IPS-15b (cell line): ENCODE measurements at regions not wholly inside any gene's neighbourhood (a gene's known extent, or its start where the extent isn't known, plus 50 kb on each side); places are given as distances from the start of the nearest gene placed in this dataset.
"Not testable (repeated sequence)": the region's sequence is repeated elsewhere in the genome, so short reads cannot be mapped to it uniquely, and the experiment has no call there.

Experiments
- H3K27me3 ChIP-seq: one replicate; pipeline ENCODE4 v1.6.1; 2013; ENCODE audit warnings: low read length; ENCODE audit not compliant: control insufficient read depth, insufficient read depth
- H3K36me3 ChIP-seq: one replicate; pipeline ENCODE4 v1.6.1; 2013; ENCODE audit warnings: low read length; ENCODE audit not compliant: control insufficient read depth, insufficient read depth
- H3K4me1 ChIP-seq: one replicate; pipeline ENCODE4 v1.6.1; 2013; ENCODE audit warnings: mild to moderate bottlenecking, low read length; ENCODE audit not compliant: control insufficient read depth, insufficient read depth
- H3K4me3 ChIP-seq: one replicate; pipeline ENCODE4 v1.5.1; 2013; ENCODE audit warnings: low read depth, low read length
- H3K9ac ChIP-seq: one replicate; pipeline ENCODE4 v1.6.1; 2013; ENCODE audit warnings: low read depth, mild to moderate bottlenecking, low read length
- H3K9me3 ChIP-seq: one replicate; pipeline ENCODE4 v1.6.1; 2013; ENCODE audit warnings: mild to moderate bottlenecking, low read length; ENCODE audit not compliant: control insufficient read depth, insufficient read depth

DNA sequence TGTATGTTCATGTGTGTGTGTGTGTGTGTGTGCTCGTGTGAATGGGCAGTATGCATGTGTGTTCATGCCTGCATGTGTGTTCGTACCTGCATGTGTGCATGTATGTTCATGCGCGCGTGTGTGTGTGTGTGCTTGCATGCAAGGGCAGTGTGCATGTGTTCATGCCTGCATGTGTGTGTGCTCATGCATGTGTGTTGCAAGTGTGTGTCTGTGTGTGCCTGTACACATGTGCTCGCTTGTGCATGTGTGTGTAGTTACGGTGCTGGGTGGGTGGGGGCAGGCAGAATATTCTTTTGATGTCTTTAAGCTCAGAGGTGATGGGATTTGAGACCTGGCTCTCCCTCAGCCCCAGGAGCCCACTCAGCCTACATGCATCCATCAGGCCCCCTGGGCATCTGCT, 822.1 kb downstream of the BRD1 start:
- Histone ChIP-seq H3K4me3 (no peak overlapping the region), H3K36me3 (no peaks in the 10 kb centered on the region), H3K4me1 (no peaks in the 10 kb centered on the region), H3K9ac (no peak overlapping the region), H3K9me3 (no peaks in the 10 kb centered on the region), H3K27me3 (no peaks in the 10 kb centered on the region)

DNA sequence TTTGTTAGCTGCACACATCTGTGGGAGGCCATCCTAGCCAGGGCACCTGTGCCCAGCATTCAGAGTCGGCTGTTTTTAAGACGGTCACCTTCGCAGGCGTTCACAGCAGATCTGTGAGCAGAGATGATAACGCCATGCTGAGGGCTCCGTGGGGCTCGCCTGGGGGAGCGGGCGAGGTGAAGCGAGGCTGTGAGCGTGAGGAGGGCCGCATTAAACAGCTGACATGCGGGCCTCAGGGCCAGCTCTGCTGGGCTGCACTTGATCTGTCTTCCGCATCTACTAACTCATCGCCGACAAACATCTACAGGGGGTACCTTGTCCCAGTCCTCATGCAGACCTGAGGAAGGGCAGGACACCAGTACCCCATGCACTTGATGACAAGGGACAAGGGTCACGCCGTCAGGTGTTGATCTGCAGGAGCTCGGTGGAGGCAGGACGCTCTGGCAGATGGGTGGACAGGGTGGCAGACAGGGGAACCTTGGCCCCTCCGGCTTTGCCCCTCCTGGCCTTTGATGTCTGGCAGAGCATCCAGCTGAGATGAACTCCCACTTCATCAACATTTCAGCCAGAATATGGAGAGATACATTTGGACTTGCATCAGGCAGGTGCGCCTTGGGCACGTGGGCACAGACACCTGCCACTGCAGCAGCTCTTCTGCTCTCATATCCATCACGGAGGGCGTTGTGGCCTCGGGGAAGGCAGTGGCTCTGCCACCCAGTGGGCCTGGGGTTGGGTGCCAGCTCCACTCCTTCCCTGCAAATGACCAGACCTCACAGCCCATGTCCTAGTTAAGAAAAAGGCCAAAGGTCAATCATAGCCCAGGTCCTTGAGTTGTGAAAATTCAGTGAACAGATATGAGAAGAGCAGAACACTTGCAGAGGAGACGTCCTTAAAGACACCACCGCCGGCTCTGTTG, 822.9 kb downstream of the BRD1 start:
- Histone ChIP-seq H3K36me3 (no peaks in the 10 kb centered on the region), H3K4me1 (no peaks in the 10 kb centered on the region), H3K9me3 (no peaks in the 10 kb centered on the region), H3K9ac (no peak overlapping the region), H3K27me3 (no peaks in the 10 kb centered on the region), H3K4me3 (no peak overlapping the region)

DNA sequence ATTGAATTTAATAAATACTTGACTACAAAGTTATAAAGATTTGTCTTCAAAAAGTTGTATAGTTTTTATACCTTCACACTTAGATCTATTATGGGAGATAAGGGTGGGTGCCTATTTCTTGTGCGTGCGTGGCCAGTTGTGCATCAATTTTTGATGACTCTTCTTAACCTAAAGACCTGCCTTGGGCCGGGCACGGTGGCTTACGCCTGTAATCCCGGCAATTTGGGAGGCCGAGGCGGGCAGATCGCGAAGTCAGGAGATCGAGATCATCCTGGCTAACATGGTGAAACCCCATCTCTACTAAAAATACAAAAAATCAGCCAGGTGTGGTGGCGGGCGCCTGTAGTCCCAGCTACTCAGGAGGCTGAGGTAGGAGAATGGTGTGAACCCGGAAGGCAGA, 830.1 kb downstream of the BRD1 start:
- not testable (repeated sequence) for H3K27me3 ChIP-seq, H3K4me1 ChIP-seq, H3K4me3 ChIP-seq, H3K9ac ChIP-seq, H3K9me3 ChIP-seq, H3K36me3 ChIP-seq

DNA sequence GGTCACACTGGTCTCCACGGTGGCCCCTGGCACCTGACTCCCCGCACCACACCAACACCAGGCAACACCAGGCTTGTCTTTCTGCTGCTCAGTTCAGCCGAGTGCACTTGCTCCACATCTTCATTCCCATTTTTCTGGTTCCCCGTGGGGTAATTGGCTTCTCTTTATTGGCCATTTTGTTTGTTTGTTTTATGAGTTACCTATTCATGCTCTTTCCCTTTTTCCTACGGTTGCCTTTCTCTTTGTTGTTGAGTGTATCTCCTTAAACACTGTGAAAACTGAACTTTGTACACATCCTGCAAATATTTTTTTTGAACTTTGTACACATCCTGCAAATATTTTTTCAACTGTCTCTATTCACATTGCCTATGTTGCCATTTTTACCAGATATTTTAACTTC, 834.0 kb downstream of the BRD1 start:
- no peaks in the 10 kb centered on the region for H3K27me3 ChIP-seq
- no peaks in the 10 kb centered on the region for H3K9me3 ChIP-seq
- no peaks in the 10 kb centered on the region for H3K4me1 ChIP-seq
- no peak overlapping the region for H3K4me3 ChIP-seq
- H3K36me3 ChIP-seq, result no peaks in the 10 kb centered on the region
- H3K9ac ChIP-seq, result no peak overlapping the region

DNA sequence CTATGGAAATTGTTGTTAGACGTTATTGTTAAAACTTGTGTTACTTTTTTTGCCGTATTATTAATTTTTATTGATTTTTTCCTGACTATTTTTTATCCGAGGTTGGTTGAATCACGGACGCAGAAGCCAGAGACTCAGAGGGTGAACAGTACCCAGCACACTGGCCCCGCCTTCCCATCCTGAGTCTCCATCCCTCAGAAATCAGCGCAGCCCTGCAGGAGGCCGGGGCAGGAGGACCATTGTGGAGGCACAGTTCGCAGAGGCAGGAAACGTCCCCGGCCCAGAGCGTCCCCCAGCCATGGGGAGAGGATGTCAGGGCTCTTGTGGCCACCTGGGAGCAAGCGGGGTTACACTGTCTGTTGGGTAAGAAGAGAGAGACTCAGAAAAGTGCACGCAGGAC, 843.0 kb downstream of the BRD1 start:
- Histone ChIP-seq H3K27me3 (no peaks in the 10 kb centered on the region), H3K9ac (no peak overlapping the region), H3K9me3 (no peaks in the 10 kb centered on the region), H3K4me1 (no peaks in the 10 kb centered on the region), H3K36me3 (no peaks in the 10 kb centered on the region), H3K4me3 (no peak overlapping the region)

DNA sequence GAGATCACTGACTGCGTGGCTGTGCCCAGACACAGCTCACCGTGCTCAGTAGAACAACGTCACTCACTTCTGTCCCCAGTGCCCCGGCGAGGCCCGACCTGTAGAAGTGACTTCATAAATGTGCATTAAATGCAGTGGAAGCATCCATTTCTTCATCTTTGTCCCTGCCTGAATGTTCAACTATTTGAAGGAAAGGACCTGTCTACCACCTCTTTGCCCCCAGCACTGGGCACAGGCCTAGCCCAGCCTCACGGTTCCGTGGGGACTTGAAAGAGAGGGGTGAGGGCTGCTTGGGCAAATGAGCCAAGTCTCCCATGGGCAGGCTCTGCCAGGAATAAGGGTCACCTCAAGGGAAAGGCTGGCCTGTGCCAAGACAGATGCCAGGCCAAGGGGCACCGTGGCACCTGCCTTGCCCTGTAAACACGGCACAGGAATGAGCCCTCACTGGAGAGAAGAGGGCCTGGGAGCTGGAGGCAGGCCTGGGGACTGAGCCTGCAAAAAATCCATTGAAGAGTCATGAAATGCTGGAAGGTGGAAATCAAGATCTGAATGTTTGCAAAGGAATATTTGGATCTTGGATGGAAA, 845.3 kb downstream of the BRD1 start:
- Histone ChIP-seq H3K9me3 (no peaks in the 10 kb centered on the region), H3K4me3 (no peak overlapping the region), H3K9ac (no peak overlapping the region), H3K36me3 (no peaks in the 10 kb centered on the region), H3K27me3 (no peaks in the 10 kb centered on the region), H3K4me1 (no peaks in the 10 kb centered on the region)

DNA sequence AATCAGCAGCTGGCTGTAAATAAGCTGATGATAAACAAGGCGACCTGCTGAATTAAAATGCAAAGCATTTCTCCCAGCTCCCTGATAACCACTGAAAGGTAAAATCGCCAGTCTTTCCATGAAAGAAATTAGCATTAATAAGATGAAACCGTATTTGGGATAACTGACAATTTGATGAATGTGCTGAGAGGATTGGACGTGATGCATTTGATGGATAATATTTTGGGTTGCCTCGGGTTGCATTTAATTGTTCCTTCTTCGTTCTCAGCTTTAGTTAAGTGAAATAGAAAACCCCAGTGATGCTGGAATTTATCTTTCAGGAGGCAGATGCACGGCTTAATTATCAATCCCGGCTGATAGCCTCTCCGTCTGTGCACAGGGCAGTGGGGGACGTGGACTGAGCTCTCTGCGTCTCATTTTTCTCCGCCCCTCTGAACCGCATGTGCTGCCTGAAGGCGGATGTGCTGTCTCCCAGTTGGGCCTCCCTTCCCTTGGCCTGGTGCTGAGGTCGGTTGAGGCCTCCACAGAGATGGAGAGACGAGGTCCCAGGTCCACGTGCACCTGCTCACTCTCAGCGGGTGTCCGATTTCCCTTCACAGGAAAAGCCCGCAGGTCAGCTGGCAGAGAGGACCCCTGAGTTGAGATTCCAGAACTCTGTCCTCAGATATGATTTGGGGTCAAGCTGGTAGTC, 846.2 kb downstream of the BRD1 start:
- no peaks in the 10 kb centered on the region for H3K9me3 ChIP-seq
- no peaks in the 10 kb centered on the region for H3K27me3 ChIP-seq
- H3K9ac ChIP-seq, result no peak overlapping the region

DNA sequence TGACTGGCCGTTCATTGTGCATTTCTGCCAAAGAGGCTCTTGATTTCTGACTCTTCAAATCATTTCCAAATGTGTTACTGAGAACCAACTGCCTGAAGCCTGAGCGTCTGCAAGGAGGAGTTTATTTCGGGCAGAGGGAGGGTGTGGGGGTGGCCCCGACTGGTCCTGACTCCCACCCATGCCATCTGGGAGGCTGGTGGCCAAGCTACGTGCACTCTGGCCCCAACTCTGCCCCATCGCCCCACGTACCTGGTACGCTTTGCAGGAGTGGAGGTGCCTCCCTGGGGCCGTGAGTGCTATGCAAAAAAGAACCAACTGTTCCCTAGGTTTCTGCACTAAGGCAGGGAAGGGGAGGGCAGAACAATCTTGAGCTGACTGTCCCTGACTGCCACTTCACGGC, 846.8 kb downstream of the BRD1 start:
- Histone ChIP-seq H3K4me1 (no peaks in the 10 kb centered on the region), H3K4me3 (no peak overlapping the region), H3K36me3 (no peaks in the 10 kb centered on the region), H3K9ac (no peak overlapping the region), H3K9me3 (no peaks in the 10 kb centered on the region), H3K27me3 (no peaks in the 10 kb centered on the region)

More for the DNA sequence above, 846.2 kb downstream of the BRD1 start:
- H3K4me3 ChIP-seq, result no peak overlapping the region
- H3K36me3 ChIP-seq, result no peaks in the 10 kb centered on the region
- H3K4me1 ChIP-seq, result no peaks in the 10 kb centered on the region

DNA sequence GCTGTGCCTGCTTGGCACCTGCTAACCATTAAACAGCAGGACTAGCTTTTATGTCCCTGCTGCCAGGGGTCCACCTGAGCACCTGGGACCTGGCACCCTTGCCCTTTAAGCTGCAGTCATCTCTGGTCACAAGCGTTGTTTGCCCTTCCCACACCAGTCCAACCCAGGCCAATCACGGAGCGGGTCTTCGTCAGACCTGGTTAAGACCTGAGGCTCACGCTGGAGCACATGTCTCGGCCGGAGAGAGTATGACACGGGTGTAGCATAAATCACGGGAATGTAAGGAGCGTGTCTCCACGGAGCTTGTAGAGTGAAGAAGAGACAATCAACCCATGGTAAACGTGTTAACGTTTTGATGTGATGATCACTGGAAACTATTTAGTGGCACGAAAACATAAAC, 847.3 kb downstream of the BRD1 start:
- Histone ChIP-seq H3K4me1 (no peaks in the 10 kb centered on the region), H3K9ac (no peak overlapping the region), H3K27me3 (no peaks in the 10 kb centered on the region), H3K4me3 (no peak overlapping the region), H3K9me3 (no peaks in the 10 kb centered on the region), H3K36me3 (no peaks in the 10 kb centered on the region)

DNA sequence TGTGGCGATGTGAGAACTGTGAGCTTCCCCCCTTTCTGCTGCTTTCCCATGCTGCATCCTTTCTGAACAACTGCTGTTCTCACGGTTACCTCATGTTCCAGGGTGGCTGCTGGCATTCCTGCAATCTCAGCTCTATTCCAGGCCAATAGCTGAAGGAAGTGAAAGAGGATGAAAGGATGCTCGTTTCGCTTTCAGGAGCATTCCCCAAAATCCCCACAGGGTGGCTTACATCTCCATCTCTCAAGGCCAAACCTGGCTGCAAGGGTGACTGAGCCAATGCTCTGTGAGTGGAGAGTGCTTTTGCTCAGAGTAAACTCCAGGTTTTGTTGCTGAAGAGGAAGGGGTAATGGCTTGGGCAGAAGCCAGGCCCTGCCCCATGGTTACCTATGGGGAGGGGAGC, 848.2 kb downstream of the BRD1 start:
- no peaks in the 10 kb centered on the region for H3K27me3 ChIP-seq
- no peaks in the 10 kb centered on the region for H3K36me3 ChIP-seq
- no peaks in the 10 kb centered on the region for H3K4me1 ChIP-seq
- no peaks in the 10 kb centered on the region for H3K9me3 ChIP-seq
- no peak overlapping the region for H3K9ac ChIP-seq
- H3K4me3 ChIP-seq, result no peak overlapping the region

DNA sequence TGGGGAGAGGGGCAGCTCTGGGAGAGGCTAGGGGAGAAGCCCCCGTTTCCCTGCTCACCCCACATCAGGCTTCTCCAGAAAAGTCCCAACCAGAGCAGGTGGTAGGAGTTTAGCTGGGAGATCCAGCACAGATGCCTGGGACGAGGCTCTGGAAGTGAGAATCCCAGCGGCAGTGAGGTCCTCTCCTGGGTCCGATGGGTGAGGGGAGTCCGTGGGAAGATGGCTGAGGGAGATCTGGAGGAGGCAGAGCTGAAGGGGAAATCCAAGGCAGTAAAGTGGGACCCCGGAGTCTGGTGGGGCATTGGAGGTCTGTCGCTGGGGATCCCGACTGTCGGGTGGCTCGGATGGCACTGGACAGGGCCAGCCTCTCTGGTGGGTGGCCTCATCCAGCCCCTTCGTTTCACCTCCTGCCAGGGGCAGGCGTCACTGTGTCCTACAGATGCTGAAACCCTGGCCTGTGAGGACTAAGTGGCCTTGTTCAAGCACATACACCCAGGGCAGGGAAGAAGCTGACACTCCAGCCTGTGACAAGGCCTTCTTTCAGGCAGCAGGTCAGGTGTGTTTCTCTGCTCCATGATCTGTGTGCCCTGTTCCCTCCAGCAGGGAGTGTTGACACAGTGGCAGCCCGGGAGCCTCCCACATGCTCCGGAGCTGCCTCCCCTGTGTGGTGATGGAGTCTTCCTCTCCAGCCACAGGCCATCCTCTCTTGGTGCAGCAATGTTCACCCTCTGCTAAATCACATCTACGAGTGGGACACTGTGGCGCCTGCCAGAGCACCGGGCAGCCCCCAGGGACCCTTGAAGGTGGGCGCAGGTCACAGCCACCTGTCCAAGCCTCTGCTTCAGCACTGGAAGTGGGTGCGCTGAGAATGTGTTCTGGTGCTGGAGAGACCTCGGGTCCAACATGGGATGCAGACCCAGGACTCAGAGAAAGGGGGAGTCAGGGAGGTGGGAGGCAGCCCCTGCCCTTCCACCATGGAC, 850.8 kb downstream of the BRD1 start:
- no peak overlapping the region for H3K9ac ChIP-seq
- H3K9me3 ChIP-seq, result no peaks in the 10 kb centered on the region
- H3K27me3 ChIP-seq, result no peaks in the 10 kb centered on the region
- no peak overlapping the region for H3K4me3 ChIP-seq
- H3K36me3 ChIP-seq, result no peaks in the 10 kb centered on the region
- no peaks in the 10 kb centered on the region for H3K4me1 ChIP-seq
